ENCODE measurements at regions not wholly inside any gene's neighbourhood (a gene's known extent, or its start where the extent isn't known, plus 50 kb on each side); places are given as distances from the start of the nearest gene placed in this dataset.
"Not testable (repeated sequence)": the region's sequence is repeated elsewhere in the genome, so short reads cannot be mapped to it uniquely, and the experiment has no call there.

- Histone ChIP-seq H2BK15ac (ENCODE audit: low read depth, poor library complexity, severe bottlenecking) (no peak overlapping the region), H2BK12ac (ENCODE audit: low read length in 2 of 2) (no peak overlapping the region), H3K4me1 (ENCODE audit: control insufficient read depth, insufficient read depth, low read depth, low read length) (no peaks in the 10 kb centered on the region), H4K8ac (ENCODE audit: low read length) (no peak overlapping the region), H3K4me2 (ENCODE audit: low read length, poor library complexity, severe bottlenecking) (no peak overlapping the region), H3K36me3 (ENCODE audit: control insufficient read depth in 1 of 2, insufficient read depth in 2 of 2, low read depth in 1 of 2, low read length in 2 of 2) (no peaks in the 10 kb centered on the region), H2BK5ac (ENCODE audit: low read depth, low read length, poor library complexity, severe bottlenecking) (no peak overlapping the region), H3K4me3 (ENCODE audit: insufficient read depth in 1 of 2, low read depth in 1 of 2, low read length in 2 of 2) (no peak overlapping the region), H2BK120ac (ENCODE audit: low read depth, low read length) (no peak overlapping the region), H2AK5ac (ENCODE audit: low read length, severe bottlenecking) (no peak overlapping the region), H3K14ac (ENCODE audit: low read length in 2 of 2) (no peak overlapping the region), H3K27ac (ENCODE audit: low read length, poor library complexity, severe bottlenecking) (no peak overlapping the region), H4K91ac (ENCODE audit: low read length) (no peak overlapping the region), H3K9me3 (ENCODE audit: control insufficient read depth, low read length) (no peaks in the 10 kb centered on the region), H3K4ac (ENCODE audit: low read depth in 1 of 2, low read length in 2 of 2) (no peak overlapping the region), H3K23ac (ENCODE audit: low read length in 2 of 2) (no peak overlapping the region), H2AFZ (ENCODE audit: low read depth, low read length) (no peak overlapping the region), H3K18ac (ENCODE audit: low read depth in 1 of 2, low read length in 2 of 2) (no peak overlapping the region), H3K27me3 (ENCODE audit: control insufficient read depth in 1 of 2, insufficient read depth in 1 of 2, low read length in 2 of 2) (no peaks in the 10 kb centered on the region), H3K9ac (ENCODE audit: low read length) (no peak overlapping the region), H3K79me1 (replicated peaks; ENCODE audit: low read length, poor library complexity, severe bottlenecking) (no peaks in the 10 kb centered on the region)
- 100% methylated on average over 1 of the region's 3 CpGs for WGBS
- no peak for DNase-seq
Measured at GRCh38 chr2:48230834-48231233, 83.6 kb upstream of the FOXN2 start.

DNA sequence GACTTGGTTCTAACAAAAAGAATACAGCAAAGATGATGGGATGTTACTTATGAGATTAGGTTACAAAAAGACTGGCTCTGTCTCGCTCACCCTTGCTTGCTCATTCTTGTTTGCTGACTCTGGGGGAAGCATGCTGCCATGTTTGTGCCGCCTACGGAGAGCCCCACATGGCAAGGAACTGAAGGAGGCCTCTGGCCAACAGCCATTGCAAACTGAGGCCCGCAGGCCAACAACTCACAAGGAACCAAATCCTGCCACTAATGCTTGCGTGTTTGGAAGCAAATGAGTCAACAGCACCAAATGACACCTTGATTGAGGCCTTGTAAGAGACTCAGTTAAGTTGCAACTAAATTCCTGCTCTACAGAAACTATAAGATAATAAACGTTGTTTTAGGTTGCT is 82.1 kb upstream of the FOXN2 start:
- Histone ChIP-seq H3K4me1 (ENCODE audit: control insufficient read depth, insufficient read depth, low read depth, low read length) (no peaks in the 10 kb centered on the region), H3K4me2 (ENCODE audit: low read length, poor library complexity, severe bottlenecking) (no peak overlapping the region), H2BK15ac (ENCODE audit: low read depth, poor library complexity, severe bottlenecking) (no peak overlapping the region), H3K36me3 (ENCODE audit: control insufficient read depth in 1 of 2, insufficient read depth in 2 of 2, low read depth in 1 of 2, low read length in 2 of 2) (no peaks in the 10 kb centered on the region), H3K23ac (ENCODE audit: low read length in 2 of 2) (no peak overlapping the region), H3K79me1 (replicated peaks; ENCODE audit: low read length, poor library complexity, severe bottlenecking) (no peaks in the 10 kb centered on the region), H3K27ac (ENCODE audit: low read length, poor library complexity, severe bottlenecking) (no peak overlapping the region), H2BK5ac (ENCODE audit: low read depth, low read length, poor library complexity, severe bottlenecking) (no peak overlapping the region), H3K4me3 (ENCODE audit: insufficient read depth in 1 of 2, low read depth in 1 of 2, low read length in 2 of 2) (no peak overlapping the region), H3K18ac (ENCODE audit: low read depth in 1 of 2, low read length in 2 of 2) (no peak overlapping the region), H3K14ac (ENCODE audit: low read length in 2 of 2) (no peak overlapping the region), H4K91ac (ENCODE audit: low read length) (no peak overlapping the region), H2BK12ac (ENCODE audit: low read length in 2 of 2) (no peak overlapping the region), H3K9ac (ENCODE audit: low read length) (no peak overlapping the region), H4K8ac (ENCODE audit: low read length) (no peak overlapping the region), H2BK120ac (ENCODE audit: low read depth, low read length) (no peak overlapping the region), H2AK5ac (ENCODE audit: low read length, severe bottlenecking) (no peak overlapping the region), H3K4ac (ENCODE audit: low read depth in 1 of 2, low read length in 2 of 2) (no peak overlapping the region), H3K9me3 (ENCODE audit: control insufficient read depth, low read length) (no peaks in the 10 kb centered on the region), H2AFZ (ENCODE audit: low read depth, low read length) (no peak overlapping the region), H3K27me3 (ENCODE audit: control insufficient read depth in 1 of 2, insufficient read depth in 1 of 2, low read length in 2 of 2) (no peaks in the 10 kb centered on the region)
- DNase-seq, result no peak
- 93% methylated on average over 5 of the region's 6 CpGs for WGBS

- Histone ChIP-seq H4K91ac (ENCODE audit: low read length) (no peak overlapping the region), H3K36me3 (ENCODE audit: control insufficient read depth in 1 of 2, insufficient read depth in 2 of 2, low read depth in 1 of 2, low read length in 2 of 2) (no peaks in the 10 kb centered on the region), H3K27ac (ENCODE audit: low read length, poor library complexity, severe bottlenecking) (no peak overlapping the region), H3K4me3 (ENCODE audit: insufficient read depth in 1 of 2, low read depth in 1 of 2, low read length in 2 of 2) (no peak overlapping the region), H3K4me1 (ENCODE audit: control insufficient read depth, insufficient read depth, low read depth, low read length) (no peaks in the 10 kb centered on the region), H3K27me3 (ENCODE audit: control insufficient read depth in 1 of 2, insufficient read depth in 1 of 2, low read length in 2 of 2) (no peaks in the 10 kb centered on the region), H2AK5ac (ENCODE audit: low read length, severe bottlenecking) (no peak overlapping the region), H3K4me2 (ENCODE audit: low read length, poor library complexity, severe bottlenecking) (no peak overlapping the region), H2AFZ (ENCODE audit: low read depth, low read length) (no peak overlapping the region), H3K18ac (ENCODE audit: low read depth in 1 of 2, low read length in 2 of 2) (no peak overlapping the region), H2BK15ac (ENCODE audit: low read depth, poor library complexity, severe bottlenecking) (no peak overlapping the region), H3K9me3 (ENCODE audit: control insufficient read depth, low read length) (no peaks in the 10 kb centered on the region), H2BK5ac (ENCODE audit: low read depth, low read length, poor library complexity, severe bottlenecking) (no peak overlapping the region), H3K9ac (ENCODE audit: low read length) (no peak overlapping the region), H3K4ac (ENCODE audit: low read depth in 1 of 2, low read length in 2 of 2) (no peak overlapping the region), H3K79me1 (replicated peaks; ENCODE audit: low read length, poor library complexity, severe bottlenecking) (no peaks in the 10 kb centered on the region), H3K23ac (ENCODE audit: low read length in 2 of 2) (no peak overlapping the region), H4K8ac (ENCODE audit: low read length) (no peak overlapping the region), H3K14ac (ENCODE audit: low read length in 2 of 2) (no peak overlapping the region), H2BK120ac (ENCODE audit: low read depth, low read length) (no peak overlapping the region), H2BK12ac (ENCODE audit: low read length in 2 of 2) (no peak overlapping the region)
- 100% methylated on average over 1 of the region's 1 CpG for WGBS
- no peak for DNase-seq
Measured at GRCh38 chr2:48233005-48233404, 81.5 kb upstream of the FOXN2 start.

GRCh38 chr2:48233824-48234223 is 80.7 kb upstream of the FOXN2 start:
- H3K4me1 ChIP-seq (ENCODE audit: control insufficient read depth, insufficient read depth, low read depth, low read length); H2BK15ac ChIP-seq (ENCODE audit: low read depth, poor library complexity, severe bottlenecking); H2BK12ac ChIP-seq (ENCODE audit: low read length in 2 of 2); H4K91ac ChIP-seq (ENCODE audit: low read length); H3K9ac ChIP-seq (ENCODE audit: low read length); H2AK5ac ChIP-seq (ENCODE audit: low read length, severe bottlenecking); H2BK5ac ChIP-seq (ENCODE audit: low read depth, low read length, poor library complexity, severe bottlenecking); H3K18ac ChIP-seq (ENCODE audit: low read depth in 1 of 2, low read length in 2 of 2); H3K79me1 ChIP-seq (replicated peaks; ENCODE audit: low read length, poor library complexity, severe bottlenecking); H3K4me2 ChIP-seq (ENCODE audit: low read length, poor library complexity, severe bottlenecking); H3K9me3 ChIP-seq (ENCODE audit: control insufficient read depth, low read length); H3K14ac ChIP-seq (ENCODE audit: low read length in 2 of 2); H3K27ac ChIP-seq (ENCODE audit: low read length, poor library complexity, severe bottlenecking); H4K8ac ChIP-seq (ENCODE audit: low read length); H3K36me3 ChIP-seq (ENCODE audit: control insufficient read depth in 1 of 2, insufficient read depth in 2 of 2, low read depth in 1 of 2, low read length in 2 of 2); H3K4me3 ChIP-seq (ENCODE audit: insufficient read depth in 1 of 2, low read depth in 1 of 2, low read length in 2 of 2); H3K4ac ChIP-seq (ENCODE audit: low read depth in 1 of 2, low read length in 2 of 2); H3K23ac ChIP-seq (ENCODE audit: low read length in 2 of 2); H2AFZ ChIP-seq (ENCODE audit: low read depth, low read length); DNase-seq; H3K27me3 ChIP-seq (ENCODE audit: control insufficient read depth in 1 of 2, insufficient read depth in 1 of 2, low read length in 2 of 2); H2BK120ac ChIP-seq (ENCODE audit: low read depth, low read length): not testable (repeated sequence)
- 100% methylated on average over 2 of the region's 5 CpGs for WGBS

Data from mesenchymal stem cell (in vitro differentiated cells and primary cell).